Medulla oblongata (tissue), 1 donor: ENCODE measurements at regions not wholly inside any gene's neighbourhood (a gene's known extent, or its start where the extent isn't known, plus 50 kb on each side); places are given as distances from the start of the nearest gene placed in this dataset.

ENCODE experiments used
- DNase-seq: peaks from one replicate; pipeline ENCODE4 v3.0.0-alpha.2; 2015; ENCODE audit errors: extremely low spot score

DNA sequence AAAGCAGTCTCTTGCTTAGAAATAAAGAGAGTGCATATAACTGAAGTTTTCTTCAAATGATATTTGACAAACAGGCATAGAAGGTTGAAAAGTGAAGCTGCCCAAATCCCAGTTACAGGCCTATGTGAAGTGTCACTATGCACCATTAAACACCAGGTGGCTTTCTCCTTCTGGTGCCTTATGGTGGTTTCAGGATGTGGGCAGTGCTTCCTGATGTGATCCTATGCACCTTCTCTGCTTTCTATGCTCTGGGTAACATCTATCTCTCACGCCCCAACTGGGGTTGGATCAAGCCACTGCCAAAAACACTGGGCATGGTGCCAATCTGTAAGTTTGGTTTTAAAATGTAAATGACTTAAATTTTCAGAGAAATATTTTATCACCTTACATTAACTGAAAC is 744.7 kb downstream of the TUSC7 start:
- DNase-seq: no peak

DNA sequence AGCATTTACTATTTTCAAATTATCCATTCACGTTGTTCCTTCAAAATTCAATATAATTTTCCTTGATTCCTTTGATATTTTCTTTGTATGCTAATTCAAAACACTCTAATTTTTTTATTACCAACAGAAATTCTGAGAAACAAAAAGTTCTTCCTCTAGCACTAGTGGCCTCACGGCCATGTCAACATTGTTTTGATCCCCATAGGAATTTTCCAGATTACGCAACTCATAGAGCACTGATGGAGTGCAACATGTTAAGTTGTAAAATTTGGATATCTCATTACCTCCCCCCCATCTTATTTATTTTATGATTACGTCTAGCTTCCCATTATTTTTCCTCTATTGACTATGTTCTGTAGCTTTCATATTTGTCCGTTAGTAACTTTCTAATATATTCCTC is 745.3 kb downstream of the TUSC7 start:
- DNase-seq: no peak

GRCh38 chr3:117455782-117456181 is 746.2 kb downstream of the TUSC7 start:
- no peak for DNase-seq

- no peak for DNase-seq
Measured at GRCh38 chr3:117463276-117464115, 753.9 kb downstream of the TUSC7 start.

DNA sequence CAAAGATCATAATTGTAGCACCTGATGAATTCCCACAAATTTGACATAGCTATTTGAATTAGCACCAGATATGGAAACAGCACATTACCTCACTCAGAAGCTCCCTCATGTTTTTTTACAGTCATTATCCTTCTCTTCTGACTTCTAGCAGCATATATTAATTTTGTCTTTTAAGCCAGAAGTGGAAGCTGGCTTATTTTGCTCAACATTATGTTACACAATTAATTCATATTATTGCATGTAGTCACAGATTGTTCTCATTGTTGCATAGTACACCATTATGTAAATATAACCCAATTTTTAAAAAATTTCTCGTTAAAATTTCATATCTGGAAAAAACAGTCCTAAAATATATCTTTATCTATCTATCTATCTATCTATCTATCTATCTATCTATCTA is 762.3 kb downstream of the TUSC7 start:
- DNase-seq: no peak

- no peak for DNase-seq
Measured at GRCh38 chr3:117473981-117474538, 764.5 kb downstream of the TUSC7 start.

DNA sequence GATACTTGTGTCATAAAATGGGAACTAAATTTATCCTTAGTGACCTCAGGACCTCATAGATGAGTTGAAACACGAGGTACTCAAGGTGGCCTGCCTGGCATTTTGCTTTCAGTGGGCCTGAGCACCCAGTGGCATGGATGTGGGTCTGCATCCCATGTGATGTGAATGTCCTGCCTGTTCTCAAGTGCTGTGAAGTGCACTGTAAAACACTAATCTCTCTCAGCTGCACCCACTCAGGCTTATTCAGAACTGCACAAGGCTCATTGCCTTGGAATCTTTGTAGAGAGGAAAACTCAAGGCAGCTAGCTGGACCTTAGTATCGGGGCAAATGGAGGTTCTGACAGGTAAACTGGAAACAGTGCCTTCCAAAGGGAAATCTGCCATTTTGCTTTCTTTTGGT is 767.0 kb downstream of the TUSC7 start:
- no peak for DNase-seq

- no peak for DNase-seq
Measured at GRCh38 chr3:117477214-117477755, 767.7 kb downstream of the TUSC7 start.

DNA sequence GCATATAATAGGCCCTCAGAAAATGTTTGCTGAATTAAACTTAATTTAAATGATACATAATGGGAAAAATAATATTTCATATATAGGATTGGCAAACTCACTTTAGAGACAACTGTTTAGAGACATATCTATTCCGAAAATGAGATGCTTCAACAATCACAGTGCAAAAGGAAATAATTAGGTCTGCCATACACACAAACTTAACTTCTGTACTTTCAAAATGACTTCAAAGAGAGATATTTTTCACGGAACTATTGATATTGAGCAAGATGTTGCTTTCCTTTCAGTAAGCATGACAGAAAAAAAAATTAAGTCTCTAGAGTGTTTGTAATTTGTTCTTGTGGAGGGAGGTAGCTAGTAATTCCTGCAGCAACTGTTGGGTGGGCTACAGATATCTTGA is 769.5 kb downstream of the TUSC7 start:
- DNase-seq: no peak

DNA sequence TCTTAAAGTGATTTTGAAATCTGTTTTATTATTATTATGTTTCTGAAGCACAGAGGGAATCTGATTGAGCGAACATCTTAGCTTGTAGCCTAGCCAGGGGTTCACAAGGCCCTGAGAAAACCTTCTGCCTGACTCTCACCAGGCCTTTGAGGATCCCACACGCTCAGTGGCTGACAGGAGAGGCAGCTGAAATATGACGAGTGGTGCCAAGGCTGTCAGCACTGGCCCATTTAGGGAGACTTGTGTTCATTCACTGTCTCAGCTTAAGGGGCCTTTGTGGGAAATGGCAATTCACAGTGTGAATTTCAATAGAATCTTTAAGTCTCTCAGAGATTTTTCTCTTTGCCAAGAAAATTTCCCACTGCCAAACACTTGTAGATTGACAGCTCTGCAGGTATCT is 770.9 kb downstream of the TUSC7 start:
- peak; percentile 45 for DNase-seq

DNA sequence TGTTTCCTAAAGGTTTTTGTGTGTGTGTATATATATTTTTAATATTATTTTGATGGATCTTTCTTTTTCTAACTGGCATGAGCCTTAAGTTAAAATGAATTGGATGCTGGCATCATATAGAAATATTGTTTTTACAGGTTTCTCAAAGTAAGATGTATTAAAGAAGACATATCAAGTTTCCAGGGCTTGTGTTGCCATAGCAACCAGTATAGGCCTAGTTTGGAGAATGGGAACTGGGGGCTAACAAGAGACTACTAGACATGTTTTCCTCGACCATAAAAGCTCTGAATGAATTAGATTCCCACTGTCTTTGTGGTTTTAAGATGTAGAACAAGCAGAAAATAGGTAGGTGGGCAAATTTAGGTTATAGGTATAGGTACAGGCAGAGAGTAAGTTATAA is 771.4 kb downstream of the TUSC7 start:
- DNase-seq: no peak

DNA sequence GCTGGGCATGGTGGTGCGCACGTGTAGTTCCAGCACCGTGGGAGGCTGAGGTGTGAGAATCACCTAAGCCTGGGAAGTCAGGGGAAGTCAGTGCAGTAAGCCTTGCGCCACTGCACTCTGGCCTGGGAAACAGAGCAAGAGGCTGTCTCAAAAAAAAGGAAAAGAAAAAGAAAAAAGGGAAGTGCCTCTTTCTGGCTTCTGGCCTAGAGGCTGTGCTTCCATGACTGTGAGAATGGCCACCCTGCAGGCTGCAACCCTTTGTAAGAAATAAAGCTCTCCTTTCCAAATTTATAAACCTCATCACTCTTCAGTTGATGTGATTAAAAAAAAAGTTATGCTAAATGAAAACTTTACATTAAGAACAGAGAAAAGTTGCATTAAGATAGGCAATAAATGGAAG is 774.3 kb downstream of the TUSC7 start:
- no peak for DNase-seq

DNA sequence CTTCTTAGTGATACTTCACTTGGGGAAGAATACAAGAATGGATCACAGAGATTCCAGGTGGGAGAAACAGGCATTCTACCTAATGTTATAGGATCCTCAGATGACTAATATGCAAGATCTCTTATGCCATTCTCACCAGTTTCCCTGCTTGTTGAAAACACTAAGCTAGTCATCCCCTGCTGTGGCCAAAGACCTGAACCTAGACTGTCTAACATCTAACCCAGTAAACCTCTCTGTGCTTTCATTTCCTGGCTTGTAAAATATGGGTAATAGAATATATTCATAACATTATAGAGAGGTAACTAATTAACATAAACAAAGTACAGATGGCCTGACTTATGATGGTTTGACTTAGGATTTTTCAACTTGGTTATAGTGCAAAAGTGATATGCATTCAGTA is 776.3 kb downstream of the TUSC7 start:
- no peak for DNase-seq

GRCh38 chr3:117486719-117487716 is 777.4 kb downstream of the TUSC7 start:
- DNase-seq: no peak

DNA sequence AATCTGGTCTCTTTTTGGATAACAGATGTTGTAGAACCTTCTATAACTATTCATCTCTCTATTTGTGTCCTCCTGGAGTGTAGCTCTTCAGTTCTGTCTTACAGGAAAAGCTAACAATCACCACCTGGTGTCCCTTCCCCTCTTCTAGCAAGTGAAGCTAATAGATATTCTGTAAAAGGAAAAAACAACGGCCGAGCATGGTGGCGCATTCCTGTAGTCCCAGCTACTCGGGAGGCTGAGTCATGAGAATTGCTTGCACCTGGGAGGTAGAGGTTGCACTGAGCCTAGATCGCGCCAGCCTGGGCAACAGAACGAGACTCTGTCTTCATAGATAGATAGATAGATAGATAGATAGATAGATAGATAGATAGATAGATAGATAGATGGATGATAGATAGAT is 779.4 kb downstream of the TUSC7 start:
- no peak for DNase-seq

- DNase-seq: no peak
Measured at GRCh38 chr3:117489663-117490079, 780.1 kb downstream of the TUSC7 start.

GRCh38 chr3:117490716-117491115 is 781.1 kb downstream of the TUSC7 start:
- DNase-seq: no peak

DNA sequence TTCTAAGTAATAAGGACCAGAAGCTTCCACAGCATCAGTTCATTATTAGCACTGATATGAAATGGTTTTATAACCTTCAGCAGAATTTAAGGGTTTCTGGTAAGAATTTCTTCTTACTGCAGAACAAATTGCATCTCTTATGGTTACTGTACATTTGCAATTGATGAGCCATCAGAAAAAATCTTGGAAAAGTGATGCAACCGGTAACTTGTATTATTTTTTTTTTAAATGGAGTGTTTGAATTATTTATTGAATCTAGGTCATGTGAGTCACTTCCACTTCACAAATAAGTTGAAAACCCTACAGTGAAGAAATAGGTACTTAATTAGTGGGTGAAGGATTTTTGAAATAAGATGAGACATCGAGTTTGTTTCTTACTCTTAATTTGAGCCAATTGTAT is 786.0 kb downstream of the TUSC7 start:
- no peak for DNase-seq

GRCh38 chr3:117499189-117499870 is 789.8 kb downstream of the TUSC7 start:
- DNase-seq: no peak

DNA sequence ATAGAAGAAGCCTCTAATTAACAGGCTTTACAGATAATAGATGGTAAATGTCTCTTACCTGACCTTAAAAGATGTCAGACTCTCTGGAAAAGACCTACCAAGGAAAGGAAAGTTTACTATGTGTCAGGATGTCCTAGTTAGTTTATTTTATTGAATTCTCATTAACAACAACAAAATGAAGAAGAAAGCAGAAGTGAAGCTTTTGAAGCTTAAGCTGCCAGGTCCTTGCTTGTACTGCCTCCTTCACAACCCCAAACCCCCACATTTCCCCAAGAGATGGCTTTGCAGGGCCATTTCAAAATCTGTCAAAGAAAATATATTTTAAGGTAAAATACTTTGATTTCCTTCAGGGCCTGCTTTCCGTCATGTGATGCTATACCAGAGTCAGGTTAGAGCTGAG is 798.4 kb downstream of the TUSC7 start:
- DNase-seq: no peak

GRCh38 chr3:117509858-117510257 is 800.3 kb downstream of the TUSC7 start:
- DNase-seq: no peak

GRCh38 chr3:117510396-117510795 is 800.8 kb downstream of the TUSC7 start:
- no peak for DNase-seq
